ENCODE measurements at regions not wholly inside any gene's neighbourhood (a gene's known extent, or its start where the extent isn't known, plus 50 kb on each side); places are given as distances from the start of the nearest gene placed in this dataset.

DNA sequence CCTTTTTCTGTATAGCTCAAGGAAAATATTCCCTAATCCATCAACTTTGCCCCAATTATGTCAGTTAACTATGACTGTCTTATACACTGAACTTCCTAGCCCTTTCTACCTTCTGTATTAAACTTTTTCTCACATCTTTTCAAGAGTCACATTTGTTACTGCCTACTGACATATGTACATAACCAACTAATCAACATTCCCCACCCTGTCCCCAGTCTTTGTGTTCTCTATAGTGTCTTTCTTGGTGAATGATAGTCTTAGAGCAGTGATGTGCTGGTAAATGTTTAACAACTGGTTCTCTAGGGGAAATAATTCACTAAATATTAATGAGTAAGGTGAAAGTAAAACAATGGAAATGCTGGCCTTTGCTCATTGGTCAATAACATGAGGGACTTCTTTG, 61.6 kb upstream of the PIK3C3 start:
- TF ChIP-seq, protein P1, sequence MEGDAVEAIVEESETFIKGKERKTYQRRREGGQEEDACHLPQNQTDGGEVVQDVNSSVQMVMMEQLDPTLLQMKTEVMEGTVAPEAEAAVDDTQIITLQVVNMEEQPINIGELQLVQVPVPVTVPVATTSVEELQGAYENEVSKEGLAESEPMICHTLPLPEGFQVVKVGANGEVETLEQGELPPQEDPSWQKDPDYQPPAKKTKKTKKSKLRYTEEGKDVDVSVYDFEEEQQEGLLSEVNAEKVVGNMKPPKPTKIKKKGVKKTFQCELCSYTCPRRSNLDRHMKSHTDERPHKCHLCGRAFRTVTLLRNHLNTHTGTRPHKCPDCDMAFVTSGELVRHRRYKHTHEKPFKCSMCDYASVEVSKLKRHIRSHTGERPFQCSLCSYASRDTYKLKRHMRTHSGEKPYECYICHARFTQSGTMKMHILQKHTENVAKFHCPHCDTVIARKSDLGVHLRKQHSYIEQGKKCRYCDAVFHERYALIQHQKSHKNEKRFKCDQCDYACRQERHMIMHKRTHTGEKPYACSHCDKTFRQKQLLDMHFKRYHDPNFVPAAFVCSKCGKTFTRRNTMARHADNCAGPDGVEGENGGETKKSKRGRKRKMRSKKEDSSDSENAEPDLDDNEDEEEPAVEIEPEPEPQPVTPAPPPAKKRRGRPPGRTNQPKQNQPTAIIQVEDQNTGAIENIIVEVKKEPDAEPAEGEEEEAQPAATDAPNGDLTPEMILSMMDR (conservative IDR thresholded peaks at IDR 0.05; ENCODE audit: low read length): no peak
- no peak for TF ChIP-seq EZH2phosphoT487 (IDR thresholded peaks at IDR 0.05; ENCODE audit: borderline replicate concordance, low read depth, low read length)
